HG03378 (cell line): ENCODE measurements at regions not wholly inside any gene's neighbourhood (a gene's known extent, or its start where the extent isn't known, plus 50 kb on each side); places are given as distances from the start of the nearest gene placed in this dataset.
"Not testable (repeated sequence)": the region's sequence is repeated elsewhere in the genome, so short reads cannot be mapped to it uniquely, and the experiment has no call there.

Source experiments
- ATAC-seq: cut with Tn5 transposase; IDR thresholded peaks from one replicate; pipeline ENCODE4 v1.9.1; 2021; ENCODE audit warnings: mild to moderate bottlenecking, moderate library complexity; ENCODE audit not compliant: unreplicated experiment

GRCh38 chr2:167697948-167698347 is 549.4 kb downstream of the STK39 start:
- no peak for ATAC-seq

GRCh38 chr2:167697194-167697593 is 550.2 kb downstream of the STK39 start:
- ATAC-seq, result no peak

GRCh38 chr2:167692936-167693335 is 554.5 kb downstream of the STK39 start:
- no peak for ATAC-seq

DNA sequence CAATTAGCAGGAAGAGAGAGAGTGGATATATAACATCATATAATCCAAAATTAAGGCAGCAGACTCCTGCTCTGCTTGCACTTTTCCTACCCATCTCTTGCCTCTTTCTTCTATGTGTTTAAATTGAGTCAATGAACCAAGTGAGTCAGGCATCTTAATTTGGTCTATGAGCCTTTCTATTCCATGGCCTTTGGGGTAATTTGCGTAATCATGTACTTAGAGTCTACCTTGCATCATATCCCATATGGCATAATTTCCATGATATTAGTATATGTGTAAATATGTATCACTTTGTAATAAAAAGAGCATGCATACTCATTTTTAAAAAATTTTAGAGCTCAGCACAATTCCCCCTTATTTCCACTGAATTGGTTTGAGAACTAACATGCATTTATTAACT is 555.2 kb downstream of the STK39 start:
- ATAC-seq, result no peak

- no peak for ATAC-seq
These were observed 558.0 kb downstream of the STK39 start for GRCh38 chr2:167689444-167689843.

DNA sequence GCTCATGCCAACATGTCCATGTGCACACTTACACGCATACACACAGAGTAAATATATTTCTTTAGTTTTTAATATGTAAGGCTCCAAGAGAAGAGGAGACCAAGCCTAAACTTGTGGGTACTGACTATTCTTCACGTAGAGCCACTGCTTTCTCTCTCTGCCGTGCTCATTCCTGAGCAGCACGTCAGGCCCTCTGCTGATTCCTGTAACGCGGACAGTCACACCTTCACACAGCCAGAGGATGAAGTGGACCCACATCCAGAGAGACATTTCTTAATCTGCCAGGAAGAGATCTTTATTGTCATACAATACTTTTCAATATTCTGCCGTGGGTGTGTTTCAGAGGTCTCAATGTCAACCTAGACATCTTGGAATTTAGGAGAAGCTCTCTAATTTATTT is 560.7 kb downstream of the STK39 start:
- no peak for ATAC-seq

DNA sequence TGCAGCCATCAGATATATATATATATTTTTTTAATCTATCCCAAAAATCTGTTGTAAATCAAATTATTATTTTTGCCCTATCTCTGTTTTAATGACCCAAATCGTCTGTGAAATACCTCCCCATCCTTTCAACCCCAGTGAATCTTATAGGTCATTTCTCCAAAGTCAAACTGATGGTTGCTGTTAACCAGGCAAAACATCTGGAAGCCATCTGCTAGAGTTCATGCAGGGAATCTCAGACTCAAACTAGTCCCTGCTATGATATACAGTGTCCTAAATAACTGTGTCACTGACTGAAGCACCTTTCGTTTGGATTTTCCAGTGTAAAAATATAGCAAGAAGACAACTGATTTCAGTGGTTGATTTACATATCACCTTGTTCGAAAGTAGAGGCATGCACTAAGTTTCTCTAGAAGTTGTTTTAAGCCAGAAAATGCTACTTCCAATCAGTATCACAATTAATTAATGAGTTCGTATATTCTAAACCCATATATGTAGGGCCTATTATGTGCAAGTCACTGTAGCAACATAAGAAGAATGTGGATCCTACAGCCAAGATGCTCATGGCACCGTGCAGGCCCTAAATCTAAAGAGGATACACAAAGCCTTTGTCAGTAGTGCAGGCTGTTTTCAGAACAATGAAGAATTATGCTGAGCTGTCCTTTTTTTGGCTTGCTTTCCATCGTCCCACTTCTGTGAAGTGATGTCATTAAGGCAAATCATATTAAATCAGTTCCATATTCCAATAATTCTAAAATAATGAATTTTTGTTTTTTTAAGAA is 566.0 kb downstream of the STK39 start:
- ATAC-seq, result no peak

GRCh38 chr2:167678158-167678557 is 569.2 kb downstream of the STK39 start:
- ATAC-seq, result no peak

- ATAC-seq, result no peak
These were observed 571.5 kb downstream of the STK39 start for GRCh38 chr2:167675906-167676305.

- no peak for ATAC-seq
These were observed 576.8 kb downstream of the STK39 start for GRCh38 chr2:167670588-167670987.

DNA sequence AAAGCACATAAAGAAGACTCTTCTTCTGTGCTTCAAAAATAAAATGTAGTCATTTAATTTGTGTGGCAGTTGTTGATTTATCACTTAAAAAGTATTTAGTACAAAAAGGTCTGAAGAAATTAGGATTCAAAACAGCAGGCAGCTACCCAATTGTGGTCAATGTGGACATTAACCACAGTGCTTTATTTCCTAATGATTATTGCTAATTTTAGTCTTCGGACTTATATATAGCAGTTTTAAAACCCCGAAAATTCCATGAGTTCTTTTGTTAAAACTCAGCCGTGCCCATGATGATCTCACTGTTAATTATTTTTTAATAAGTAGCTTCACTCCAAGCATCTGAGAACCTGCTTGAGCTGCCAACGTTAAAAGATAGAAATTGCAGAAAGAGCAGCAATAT is 594.3 kb downstream of the STK39 start:
- ATAC-seq, result no peak

GRCh38 chr2:167652401-167652800 is 595.0 kb downstream of the STK39 start:
- no peak for ATAC-seq

DNA sequence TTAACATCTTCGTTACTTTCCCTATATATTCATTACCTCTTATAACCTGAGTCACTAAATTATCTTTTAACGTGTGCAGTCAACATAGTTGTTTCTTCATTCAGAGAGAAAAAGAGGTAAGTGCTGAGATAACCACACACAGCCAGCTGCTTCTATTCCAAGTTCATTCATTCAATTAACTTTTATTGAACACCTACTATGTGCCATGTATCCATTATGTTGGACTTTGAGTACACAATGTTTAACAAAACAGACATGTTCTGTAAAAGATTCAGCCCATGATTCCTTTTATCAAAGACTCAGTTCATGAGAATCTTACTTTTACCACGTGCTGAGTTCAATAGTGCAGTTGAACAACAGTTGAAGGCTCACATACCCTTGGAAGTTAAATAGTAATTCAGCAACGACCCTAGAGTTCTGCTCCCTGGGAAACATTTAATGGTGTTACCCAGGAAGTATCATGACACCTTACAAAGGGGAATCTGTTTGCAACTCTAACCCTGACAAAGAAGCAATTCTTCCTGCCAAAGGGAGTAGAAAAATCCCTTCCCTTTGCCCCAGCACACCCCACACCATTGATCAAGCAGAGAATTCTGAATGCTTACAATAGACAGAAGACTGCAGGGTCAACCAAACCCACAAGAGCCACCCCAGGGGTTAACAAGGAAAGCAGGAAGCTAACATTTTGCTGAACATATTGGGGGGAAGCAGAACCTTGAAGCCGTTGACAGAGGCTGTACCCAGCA is 595.8 kb downstream of the STK39 start:
- ATAC-seq, result no peak

DNA sequence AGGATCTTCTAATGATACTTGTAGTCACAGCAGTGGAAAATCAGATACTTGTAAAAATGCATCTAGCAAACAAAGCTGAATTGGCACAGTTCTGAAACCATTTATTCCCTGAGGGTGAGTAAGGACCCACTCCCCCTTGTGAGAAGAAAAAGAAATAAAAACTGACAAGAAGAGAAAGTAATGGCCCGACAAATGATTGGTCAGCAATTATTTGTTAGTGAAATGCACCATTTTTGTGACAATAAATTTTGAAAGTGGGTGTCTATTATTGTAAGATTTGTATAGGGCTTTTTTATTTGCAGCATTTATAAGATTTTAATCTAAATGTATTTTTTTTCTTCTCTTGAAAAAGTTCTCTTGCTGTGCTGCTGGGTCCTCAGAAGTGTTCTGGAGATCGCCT is 600.8 kb downstream of the STK39 start:
- ATAC-seq, result no peak

DNA sequence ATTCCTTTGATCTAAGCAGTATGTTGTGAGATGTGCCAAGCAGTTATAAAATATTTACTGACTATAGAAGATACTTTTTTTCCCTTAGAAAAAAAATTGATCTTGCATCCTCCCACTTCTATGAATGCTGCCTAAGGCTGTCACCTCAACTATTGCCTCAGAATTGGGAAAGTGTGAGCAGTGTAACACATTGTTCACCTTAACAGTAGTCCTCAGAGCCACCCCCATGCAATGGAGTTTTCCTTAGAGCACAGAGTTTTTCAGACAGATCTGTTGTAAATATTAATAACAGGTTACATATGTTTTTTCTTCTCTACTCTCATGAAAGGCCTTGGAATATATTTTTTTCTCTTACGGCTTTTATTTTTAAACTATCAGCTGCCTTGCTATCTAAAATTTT is 607.3 kb downstream of the STK39 start:
- ATAC-seq, result no peak

DNA sequence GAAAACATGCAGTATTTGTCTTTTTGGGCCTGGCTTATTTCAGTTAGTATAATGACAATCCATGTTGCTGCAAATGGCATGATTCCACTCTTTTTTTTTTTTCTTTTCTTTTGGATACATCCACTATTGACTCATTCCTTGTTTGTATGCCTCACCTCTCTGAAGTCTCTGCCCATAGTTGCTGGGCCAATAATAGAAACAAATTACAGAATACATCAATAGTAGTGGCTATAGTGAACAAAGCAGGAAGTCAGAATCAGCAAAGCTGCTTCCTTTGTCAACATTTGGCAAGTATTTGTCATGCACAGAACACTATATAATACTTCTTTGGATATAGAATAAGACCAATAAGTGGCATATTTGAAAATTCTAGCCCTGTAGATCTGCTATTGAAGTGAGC is 609.7 kb downstream of the STK39 start:
- no peak for ATAC-seq

DNA sequence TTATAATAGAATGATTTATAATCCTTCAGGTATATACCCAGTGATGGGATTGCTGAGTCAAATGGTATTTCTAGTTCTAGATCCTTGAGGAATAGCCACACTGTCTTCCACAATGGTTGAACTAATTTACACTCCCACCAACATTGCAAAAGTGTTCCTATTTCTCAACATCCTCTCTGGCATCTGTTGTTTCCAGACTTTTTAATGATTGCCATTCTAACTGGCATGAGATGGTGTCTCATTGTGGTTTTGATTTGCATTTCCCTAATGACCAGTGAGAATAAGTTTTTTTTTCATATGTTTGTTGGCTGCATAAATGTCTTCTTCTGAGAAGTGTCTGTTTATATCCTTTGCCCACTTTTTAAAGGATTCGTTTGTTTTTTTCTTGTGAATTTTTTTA is 615.1 kb downstream of the STK39 start:
- not testable (repeated sequence) for ATAC-seq

DNA sequence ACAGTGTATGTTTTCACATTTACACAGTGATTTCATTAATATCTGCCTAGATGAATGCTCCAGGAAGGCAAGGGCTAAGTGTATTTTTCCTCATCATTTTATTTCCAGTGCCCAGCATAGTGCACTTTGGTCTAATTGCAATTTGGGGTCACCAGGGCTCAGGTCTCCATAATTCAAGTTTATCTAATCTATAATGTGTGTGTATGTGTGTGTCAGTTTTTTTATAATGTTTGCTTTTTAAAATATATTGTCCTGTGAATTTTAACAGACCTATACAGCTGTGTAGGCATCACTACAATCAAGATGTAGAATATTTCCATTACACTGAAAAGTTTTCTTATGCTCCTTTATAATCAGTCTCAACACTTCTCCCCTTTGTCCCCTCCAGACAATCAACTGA is 620.4 kb downstream of the STK39 start:
- ATAC-seq, result no peak

DNA sequence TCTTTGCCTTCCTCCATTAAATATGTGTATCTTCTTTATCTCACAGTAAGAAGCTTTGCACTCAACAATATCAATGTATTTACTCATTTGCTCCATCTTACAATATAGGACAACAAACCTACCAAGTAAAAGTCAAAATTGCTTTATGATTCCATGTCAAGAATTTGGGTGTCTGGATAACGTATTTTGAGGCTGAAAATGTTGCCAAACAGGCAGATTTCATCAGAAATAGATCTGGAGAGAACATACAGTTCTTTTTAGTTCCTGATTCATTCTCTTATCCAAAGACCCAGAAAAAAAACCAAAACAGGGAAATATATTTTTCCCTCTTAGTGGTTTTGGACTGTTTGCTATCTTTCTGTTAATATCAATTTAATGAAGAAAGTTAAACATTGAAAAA is 621.1 kb downstream of the STK39 start:
- no peak for ATAC-seq

GRCh38 chr2:167616997-167617396 is 630.4 kb downstream of the STK39 start:
- ATAC-seq, result no peak

DNA sequence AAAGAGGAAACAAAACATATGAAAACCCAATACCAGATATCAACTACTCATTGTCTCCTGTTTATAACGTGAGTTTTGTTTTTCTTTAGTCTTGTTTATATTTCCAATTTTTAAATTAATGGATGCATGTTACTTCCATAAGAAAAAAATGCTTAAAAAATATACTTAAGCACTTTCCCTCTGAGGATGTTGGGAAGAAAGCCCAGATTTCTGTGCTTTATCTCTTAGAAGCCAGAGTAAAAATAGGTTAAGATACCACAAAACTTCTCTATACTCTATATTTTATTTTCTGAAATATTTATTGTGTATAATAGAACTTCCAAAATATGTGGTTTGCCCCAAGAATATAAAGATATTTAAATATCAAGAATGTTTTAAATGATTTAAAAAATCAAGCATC is 633.9 kb downstream of the STK39 start:
- no peak for ATAC-seq

GRCh38 chr2:167608487-167608886 is 638.9 kb downstream of the STK39 start:
- no peak for ATAC-seq
